ENCODE measurements at regions not wholly inside any gene's neighbourhood (a gene's known extent, or its start where the extent isn't known, plus 50 kb on each side); places are given as distances from the start of the nearest gene placed in this dataset.

GRCh38 chr4:71120831-71121524, 127.5 kb downstream of the DCK start:
- no peak for TF ChIP-seq CTCF (IDR thresholded peaks at IDR 0.05; ENCODE audit: low read depth, low read length)
- no peak for TF ChIP-seq EZH2phosphoT487 (IDR thresholded peaks at IDR 0.05; ENCODE audit: low read depth)

Data from OCI-LY3 (cell line).